ENCODE measurements at regions not wholly inside any gene's neighbourhood (a gene's known extent, or its start where the extent isn't known, plus 50 kb on each side); places are given as distances from the start of the nearest gene placed in this dataset.

DNA sequence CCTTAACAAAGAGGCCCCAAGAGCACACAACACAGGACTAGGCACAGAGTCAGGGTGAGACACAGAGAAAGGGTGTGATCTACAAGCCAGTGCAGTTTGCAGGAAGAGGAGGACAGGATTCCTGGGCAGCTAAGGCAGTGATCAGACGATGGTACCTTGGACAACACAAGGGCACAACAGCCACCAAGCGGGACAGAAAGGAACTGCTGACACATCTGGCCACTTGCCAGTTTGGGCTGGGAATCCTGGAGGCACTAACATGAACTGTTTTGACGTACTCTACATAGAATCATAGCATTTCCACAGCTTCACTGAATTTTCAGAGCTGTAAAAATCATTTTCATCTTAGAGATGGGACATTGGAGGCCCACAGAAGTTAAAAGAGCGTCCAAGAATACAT, 221.5 kb upstream of the SLC35G4 start:
- TF ChIP-seq, protein P1, sequence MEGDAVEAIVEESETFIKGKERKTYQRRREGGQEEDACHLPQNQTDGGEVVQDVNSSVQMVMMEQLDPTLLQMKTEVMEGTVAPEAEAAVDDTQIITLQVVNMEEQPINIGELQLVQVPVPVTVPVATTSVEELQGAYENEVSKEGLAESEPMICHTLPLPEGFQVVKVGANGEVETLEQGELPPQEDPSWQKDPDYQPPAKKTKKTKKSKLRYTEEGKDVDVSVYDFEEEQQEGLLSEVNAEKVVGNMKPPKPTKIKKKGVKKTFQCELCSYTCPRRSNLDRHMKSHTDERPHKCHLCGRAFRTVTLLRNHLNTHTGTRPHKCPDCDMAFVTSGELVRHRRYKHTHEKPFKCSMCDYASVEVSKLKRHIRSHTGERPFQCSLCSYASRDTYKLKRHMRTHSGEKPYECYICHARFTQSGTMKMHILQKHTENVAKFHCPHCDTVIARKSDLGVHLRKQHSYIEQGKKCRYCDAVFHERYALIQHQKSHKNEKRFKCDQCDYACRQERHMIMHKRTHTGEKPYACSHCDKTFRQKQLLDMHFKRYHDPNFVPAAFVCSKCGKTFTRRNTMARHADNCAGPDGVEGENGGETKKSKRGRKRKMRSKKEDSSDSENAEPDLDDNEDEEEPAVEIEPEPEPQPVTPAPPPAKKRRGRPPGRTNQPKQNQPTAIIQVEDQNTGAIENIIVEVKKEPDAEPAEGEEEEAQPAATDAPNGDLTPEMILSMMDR (IDR thresholded peaks at IDR 0.05; ENCODE audit: low read length) = peak; percentile 30; the same call in 1 of the 2 replicates
- no peak for TF ChIP-seq EZH2 (IDR thresholded peaks at IDR 0.05; ENCODE audit: borderline replicate concordance, low read length)
